ENCODE measurements at regions not wholly inside any gene's neighbourhood (a gene's known extent, or its start where the extent isn't known, plus 50 kb on each side); places are given as distances from the start of the nearest gene placed in this dataset.
"Not testable (repeated sequence)": the region's sequence is repeated elsewhere in the genome, so short reads cannot be mapped to it uniquely, and the experiment has no call there.

- DNase-seq (ENCODE audit: low read depth, low spot score), result no peak
Observed at GRCh38 chr5:52255308-52255707, 532.4 kb upstream of the ITGA1 start.

GRCh38 chr5:52262844-52263243 lies 524.9 kb upstream of the ITGA1 start:
- no peak for DNase-seq (ENCODE audit: low read depth, low spot score)

- DNase-seq (ENCODE audit: low read depth, low spot score), result no peak
Observed at GRCh38 chr5:52269401-52269800, 518.3 kb upstream of the ITGA1 start.

DNA sequence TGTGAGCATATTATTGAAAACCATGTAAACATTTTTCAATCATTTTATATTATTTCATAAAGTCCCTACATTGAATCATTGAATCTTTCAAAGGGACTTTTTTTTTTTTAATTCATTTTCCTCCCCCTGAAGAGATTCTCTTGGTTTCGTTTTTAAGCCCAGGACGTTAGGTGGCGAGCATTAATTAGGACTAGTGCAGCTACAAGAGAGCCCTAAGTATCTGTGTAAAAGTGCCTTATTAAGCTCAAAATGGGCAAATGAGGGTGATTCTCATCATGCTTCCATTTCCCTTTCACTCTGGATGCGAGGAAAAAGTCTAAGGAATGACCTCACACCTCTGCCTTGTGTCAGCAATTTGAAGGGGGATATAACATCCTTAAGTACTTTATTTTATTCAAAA lies 517.9 kb upstream of the ITGA1 start:
- no peak for DNase-seq (ENCODE audit: low read depth, low spot score)

GRCh38 chr5:52275639-52276038 lies 512.1 kb upstream of the ITGA1 start:
- no peak for DNase-seq (ENCODE audit: low read depth, low spot score)

GRCh38 chr5:52277101-52277500 lies 510.6 kb upstream of the ITGA1 start:
- no peak for DNase-seq (ENCODE audit: low read depth, low spot score)

- no peak for DNase-seq (ENCODE audit: low read depth, low spot score)
Observed at GRCh38 chr5:52282647-52283046, 505.1 kb upstream of the ITGA1 start.

DNA sequence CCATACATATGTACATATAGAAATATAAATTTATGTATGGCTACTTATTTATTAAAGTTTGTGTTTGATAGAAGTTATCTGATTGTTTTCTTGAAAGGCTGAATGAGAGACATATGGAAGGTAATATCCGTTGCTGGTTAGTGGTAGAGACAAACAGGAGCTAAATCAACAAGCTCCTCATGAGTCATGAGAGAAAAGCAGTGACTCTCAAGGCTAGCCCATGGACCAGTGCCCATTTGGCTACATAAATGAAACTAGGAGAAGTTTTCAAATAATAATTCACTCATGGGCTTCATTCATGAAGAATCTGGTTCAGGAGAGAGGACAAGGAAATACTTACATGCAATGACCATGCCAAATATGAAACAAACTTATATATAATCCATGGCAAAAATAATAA lies 504.5 kb upstream of the ITGA1 start:
- no peak for DNase-seq (ENCODE audit: low read depth, low spot score)

GRCh38 chr5:52300703-52301372 lies 486.9 kb upstream of the ITGA1 start:
- DNase-seq (ENCODE audit: low read depth, low spot score), result no peak

GRCh38 chr5:52304816-52305215 lies 482.9 kb upstream of the ITGA1 start:
- DNase-seq (ENCODE audit: low read depth, low spot score), result not testable (repeated sequence)

- no peak for DNase-seq (ENCODE audit: low read depth, low spot score)
Observed at GRCh38 chr5:52328220-52328806, 459.4 kb upstream of the ITGA1 start.

DNA sequence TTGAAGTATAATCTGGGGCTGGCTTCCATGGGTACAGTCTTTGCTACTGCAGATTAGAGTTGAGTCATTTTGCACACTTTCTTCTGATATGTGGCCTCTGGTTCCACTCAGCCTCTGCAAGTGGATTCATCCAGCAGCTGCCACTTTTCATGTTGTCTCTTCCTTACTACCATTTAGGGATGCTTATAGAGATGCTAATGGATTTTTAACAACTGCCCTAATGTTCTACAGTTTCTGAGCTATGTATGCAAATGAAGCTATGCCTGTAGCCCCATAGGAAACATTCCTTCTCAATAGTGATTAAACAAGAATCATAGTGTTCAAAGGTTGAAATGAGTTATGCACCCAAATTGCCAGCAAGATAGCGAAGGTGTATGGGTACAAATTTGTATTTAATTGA lies 456.0 kb upstream of the ITGA1 start:
- no peak for DNase-seq (ENCODE audit: low read depth, low spot score)

GRCh38 chr5:52334367-52334766 lies 453.3 kb upstream of the ITGA1 start:
- no peak for DNase-seq (ENCODE audit: low read depth, low spot score)

- DNase-seq (ENCODE audit: low read depth, low spot score), result no peak
Observed at GRCh38 chr5:52339285-52339684, 448.4 kb upstream of the ITGA1 start.

- no peak for DNase-seq (ENCODE audit: low read depth, low spot score)
Observed at GRCh38 chr5:52342361-52342760, 445.4 kb upstream of the ITGA1 start.

- no peak for DNase-seq (ENCODE audit: low read depth, low spot score)
Observed at GRCh38 chr5:52356311-52356918, 431.3 kb upstream of the ITGA1 start.

- DNase-seq (ENCODE audit: low read depth, low spot score), result no peak
Observed at GRCh38 chr5:52359261-52359660, 428.5 kb upstream of the ITGA1 start.

DNA sequence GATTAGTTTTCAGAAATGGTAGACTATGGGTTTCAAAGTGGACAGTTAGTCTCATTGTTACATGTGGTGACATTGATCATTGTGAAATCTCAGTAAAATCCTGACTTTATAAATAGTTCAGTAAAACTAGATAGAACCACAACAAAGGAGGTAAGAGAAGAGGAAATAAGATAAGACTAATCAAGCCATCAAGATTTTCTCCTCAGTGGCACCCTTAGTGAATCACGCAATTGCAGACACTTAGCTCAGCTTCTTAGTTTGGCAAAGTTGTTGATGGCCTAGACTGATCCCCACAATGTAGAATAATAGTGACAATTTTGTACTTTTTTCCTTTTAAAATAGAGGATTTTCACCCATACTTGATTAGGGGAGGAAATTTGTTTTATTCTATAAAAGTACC lies 426.7 kb upstream of the ITGA1 start:
- no peak for DNase-seq (ENCODE audit: low read depth, low spot score)

DNA sequence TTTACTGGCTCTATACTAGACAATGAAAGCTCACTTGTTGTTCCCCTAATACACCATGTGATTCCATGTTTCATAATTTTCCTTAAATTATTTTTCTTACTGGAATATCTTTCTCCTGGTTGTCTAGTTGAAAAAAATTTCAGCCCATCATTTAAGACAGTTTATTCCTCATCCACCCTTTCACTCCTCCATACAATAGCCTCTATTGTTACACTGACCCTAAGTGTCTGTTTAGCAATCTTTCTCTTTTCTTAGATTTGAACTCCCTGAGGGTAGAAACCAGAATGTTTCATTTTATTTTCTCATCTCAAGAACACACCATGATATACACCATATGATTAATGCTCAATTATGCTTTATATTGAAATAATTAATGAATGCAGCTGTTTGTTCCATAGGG lies 413.4 kb upstream of the ITGA1 start:
- DNase-seq (ENCODE audit: low read depth, low spot score), result no peak

DNA sequence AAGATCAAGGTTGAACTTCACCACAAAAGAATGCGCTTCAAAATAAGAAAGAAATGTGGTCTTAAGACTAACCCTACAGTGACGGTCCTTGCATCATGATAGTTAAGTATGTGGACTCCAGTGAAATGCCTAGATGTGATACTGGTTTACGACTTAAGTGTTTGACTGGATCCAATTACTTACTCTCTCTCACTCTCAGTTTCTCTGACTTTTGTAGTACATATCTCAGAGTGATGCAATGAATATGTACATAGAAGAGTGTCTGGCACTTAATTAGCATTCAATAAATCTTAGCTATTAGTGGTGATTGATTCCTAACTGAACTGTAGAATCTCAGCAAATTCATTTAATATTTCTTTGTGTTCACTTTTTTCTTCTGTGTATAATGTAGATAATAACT lies 411.7 kb upstream of the ITGA1 start:
- DNase-seq (ENCODE audit: low read depth, low spot score), result no peak

DNA sequence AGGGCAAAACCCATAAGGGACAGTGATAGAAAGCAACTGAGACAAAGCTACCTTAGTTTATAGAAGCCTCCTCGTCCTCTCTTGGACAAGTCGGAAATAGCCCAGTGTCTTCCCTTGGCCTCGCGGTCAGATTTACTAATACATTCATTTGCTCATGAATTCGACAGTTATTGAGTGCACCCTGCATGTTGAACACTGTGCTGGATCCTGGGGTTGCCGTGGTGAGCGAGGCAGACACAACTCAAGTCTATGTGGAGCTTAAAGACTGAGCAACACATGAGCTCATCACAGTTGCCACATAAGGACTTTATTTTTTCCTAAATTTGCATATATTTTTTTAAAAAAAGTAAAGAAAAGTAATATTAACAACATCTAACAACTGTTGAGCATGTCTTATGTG lies 411.1 kb upstream of the ITGA1 start:
- DNase-seq (ENCODE audit: low read depth, low spot score), result no peak

- no peak for DNase-seq (ENCODE audit: low read depth, low spot score)
Observed at GRCh38 chr5:52378237-52378636, 409.5 kb upstream of the ITGA1 start.

- DNase-seq (ENCODE audit: low read depth, low spot score), result no peak
Observed at GRCh38 chr5:52388349-52388748, 399.4 kb upstream of the ITGA1 start.

All from smooth muscle cell of the brain vasculature (primary cell).